K562 (cell line): ENCODE measurements at regions not wholly inside any gene's neighbourhood (a gene's known extent, or its start where the extent isn't known, plus 50 kb on each side); places are given as distances from the start of the nearest gene placed in this dataset.

Experiments
- ATAC-seq: fragments of 200-7000 bp; cut with Tn5 transposase; 3 replicates; pipeline ENCODE4 v1.9.1; 2020; ENCODE audit warnings: moderate library complexity
- BruUV-seq: library from RNA; stranded (reverse); fragments of 400-500 nt; replicated peaks from 2 replicates; lab custom pipeline; 2021; lab: Mats Ljungman, UMichigan
- CTCF ChIA-PET: fragments of 300-600 bp; formaldehyde crosslinking; extraction: SDS; loops from one replicate; lab custom pipeline; 2021; ENCODE audit warnings: low intra/inter-chr PET ratio; lab: Yijun Ruan, JAX
- POLR2A ChIA-PET: fragments of 300-600, 350-650 bp; sonication (Branson Sonifier 250); formaldehyde crosslinking; extraction: SDS; loops from one replicate; lab custom pipeline; 2021; ENCODE audit warnings: antibody characterized with exemption, inconsistent platforms; lab: Yijun Ruan, JAX
- DNase-seq, 4 experiments: peaks; one replicate each; pipeline versions ENCODE4 v3.0.0 to v3.0.0-alpha.2; 2011 to 2018; ENCODE audit warnings: low spot score in 3 of 4, mixed read lengths in 3 of 4; ENCODE audit errors: extremely low read depth in 1 of 4
- FAIRE-seq: peaks from 2 replicates; lab custom pipeline; 2011; peaks lifted over from hg19 to GRCh38; lab: Jason Lieb, UNC
- H2AFZ ChIP-seq: 2 replicates; pipeline ENCODE4 v1.6.0; 2011; ENCODE audit warnings: low read depth, low read length, control low read depth, inconsistent platforms
- H3K27ac ChIP-seq: fragments of 200-600 bp; 3 replicates; pipeline ENCODE4 v1.8.0; 2011; ENCODE audit warnings: low read depth, mild to moderate bottlenecking, control low read depth, inconsistent platforms, low read length, moderate library complexity, mixed read lengths; ENCODE audit errors: extremely low read depth
- H3K27me3 ChIP-seq, 2 experiments: fragments of 300-600 bp in 1 of 2; 2 replicates in 1 of 2; 3 replicates in 1 of 2; pipeline versions ENCODE4 v1.6.0 to v1.8.0; 2011; ENCODE audit warnings: inconsistent platforms in 2 of 2, low read length in 2 of 2, mild to moderate bottlenecking in 1 of 2, mixed read lengths in 1 of 2, moderate library complexity in 1 of 2; ENCODE audit not compliant: control insufficient read depth in 2 of 2, insufficient read depth in 2 of 2
- H3K36me3 ChIP-seq: fragments of 300-600 bp; 3 replicates; pipeline ENCODE4 v1.8.0; 2011; ENCODE audit warnings: mild to moderate bottlenecking, low read length, inconsistent platforms; ENCODE audit not compliant: control insufficient read depth, insufficient read depth
- H3K4me1 ChIP-seq, 2 experiments: fragments of 200-600 bp in 1 of 2; replicated peaks in 1 of 2; 2 replicates in 1 of 2; 3 replicates in 1 of 2; pipeline versions ENCODE4 v1.5.1 to v1.8.0; 2011; ENCODE audit warnings: inconsistent platforms in 2 of 2, low read length in 2 of 2, mild to moderate bottlenecking in 1 of 2, mixed read lengths in 1 of 2, moderate library complexity in 1 of 2; ENCODE audit not compliant: control insufficient read depth in 2 of 2, insufficient read depth in 2 of 2
- H3K4me2 ChIP-seq: 2 replicates; pipeline ENCODE4 v1.6.1; 2011; ENCODE audit warnings: low read length, control low read depth, inconsistent platforms, mixed read lengths; ENCODE audit not compliant: insufficient read depth
- H3K4me3 ChIP-seq: fragments of 200-600 bp; sonication (generic), shearing (Covaris generic); 2 replicates; pipeline ENCODE4 v1.5.1; 2016; ENCODE audit warnings: control low read depth, inconsistent platforms
- H3K79me2 ChIP-seq: fragments of 200-600 bp; 3 replicates; pipeline ENCODE4 v1.8.0; 2011; ENCODE audit warnings: low read length, inconsistent platforms; ENCODE audit not compliant: control insufficient read depth, insufficient read depth
- H3K9ac ChIP-seq, 2 experiments: 2 replicates each; pipeline versions ENCODE4 v1.6.0 to v1.6.1; 2011; ENCODE audit warnings: low read depth in 2 of 2, low read length in 2 of 2, control low read depth in 1 of 2, inconsistent platforms in 1 of 2, mild to moderate bottlenecking in 1 of 2, mixed read lengths in 1 of 2; ENCODE audit not compliant: insufficient read depth in 1 of 2
- H3K9me1 ChIP-seq: one replicate; pipeline ENCODE4 v1.6.0; 2011; ENCODE audit warnings: inconsistent platforms, mild to moderate bottlenecking, low read length, moderate library complexity; ENCODE audit not compliant: control insufficient read depth, insufficient read depth
- H3K9me3 ChIP-seq: replicated peaks from 2 replicates; pipeline ENCODE4 v1.5.1; 2011; ENCODE audit warnings: low read depth, low read length, inconsistent platforms; ENCODE audit not compliant: control insufficient read depth, insufficient read depth
- H4K20me1 ChIP-seq: replicated peaks from 2 replicates; pipeline ENCODE4 v1.6.1; 2011; ENCODE audit warnings: low read length, inconsistent platforms, mixed read lengths; ENCODE audit not compliant: control insufficient read depth, insufficient read depth
- ARID1B ChIP-seq: fragments of 450-650 bp; IDR thresholded peaks from 2 replicates; pipeline ENCODE4 v1.6.1; 2016; ENCODE audit warnings: antibody characterized with exemption, mild to moderate bottlenecking, inconsistent platforms
- ELF1 ChIP-seq: fragments of 200-800 bp; sonication (Bioruptor generic); IDR thresholded peaks from 2 replicates; pipeline ENCODE4 v1.6.1; 2016; ENCODE audit warnings: missing genetic modification characterization, missing compliant biosample characterization
- KDM2B ChIP-seq: fragments of 250-450 bp; sonication (Bioruptor Pico); IDR thresholded peaks from 2 replicates; pipeline ENCODE4 v1.8.0; 2021; ENCODE audit warnings: mild to moderate bottlenecking, moderate library complexity
- MEF2A ChIP-seq: IDR thresholded peaks from 2 replicates; pipeline ENCODE4 v1.6.1; 2011; ENCODE audit warnings: low read depth, mild to moderate bottlenecking, low read length, moderate library complexity; ENCODE audit not compliant: control insufficient read depth
- NCOA1 ChIP-seq: fragments of 450-650 bp; IDR thresholded peaks from 2 replicates; pipeline ENCODE4 v1.6.1; 2016; ENCODE audit warnings: low read depth
- STAT6 ChIP-seq: sonication (generic); formaldehyde crosslinking; IDR thresholded peaks from 2 replicates; pipeline ENCODE4 v1.8.1; 2023; ENCODE audit warnings: mild to moderate bottlenecking, missing genetic modification reagents
- ZBTB17 ChIP-seq: fragments of 450-650 bp; formaldehyde crosslinking; IDR thresholded peaks from 2 replicates; pipeline ENCODE4 v1.4.0; 2020; ENCODE audit warnings: mild to moderate bottlenecking
- in situ Hi-C: fragments of 300-500 bp; cut with MboI; formaldehyde crosslinking; loops from 4 replicates; pipeline ENCODE4 v1.15.0; 2018; ENCODE audit warnings: inconsistent platforms, mixed read lengths
- intact Hi-C: fragments of 100-400 bp; cut with micrococcal nuclease; formaldehyde crosslinking; loops from 2 replicates; pipeline ENCODE4 v1.14.2; 2022
- TF ChIP-seq, protein P1 (sequence below): sonication (generic); formaldehyde crosslinking; IDR thresholded peaks from 2 replicates; pipeline ENCODE4 v1.8.0; 2022; ENCODE audit warnings: missing genetic modification reagents, mild to moderate bottlenecking, borderline replicate concordance

DNA sequence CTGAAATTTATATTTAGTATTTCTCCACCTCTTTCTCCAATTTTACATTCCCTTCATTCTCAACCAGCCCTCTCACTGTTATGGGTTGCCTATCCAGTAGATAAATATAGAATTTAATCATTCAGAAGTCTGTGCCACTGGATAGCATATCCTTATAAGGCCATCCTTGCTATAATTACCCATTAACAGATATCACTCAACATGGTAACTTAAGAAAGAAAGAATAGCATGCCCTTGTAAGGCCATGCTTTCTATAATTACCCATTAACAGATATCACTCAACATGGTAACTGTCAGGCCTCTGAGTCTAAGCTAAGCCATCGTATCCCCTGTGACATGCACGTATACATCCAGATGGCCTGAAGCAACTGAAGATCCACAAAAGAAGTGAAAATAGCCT is 1137.4 kb upstream of the FAM98A start (continued):
- TF ChIP-seq NCOA1: no peak

DNA sequence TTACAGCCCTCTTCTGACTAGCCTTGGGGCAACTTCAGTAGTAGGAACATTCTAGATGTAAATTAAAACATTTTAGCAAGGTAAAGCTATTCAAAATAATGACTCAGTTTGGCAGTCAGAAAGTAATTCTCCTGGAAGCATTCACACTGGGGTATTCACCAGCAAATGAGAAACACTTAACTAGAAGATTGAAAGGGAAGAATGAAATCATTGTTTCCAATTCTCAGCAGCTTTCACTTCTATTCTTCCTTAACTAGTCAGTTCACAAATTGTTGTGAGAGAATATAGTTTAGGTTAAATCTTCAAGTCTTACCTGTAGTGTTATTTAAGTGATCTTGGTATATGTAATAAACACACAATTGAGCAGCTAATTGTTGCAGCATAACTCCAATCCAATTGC is 1135.6 kb upstream of the FAM98A start:
- no peaks in the 10 kb centered on the region for H3K79me2 ChIP-seq
- no peaks in the 10 kb centered on the region for H4K20me1 ChIP-seq
- no peak overlapping the region for H2AFZ ChIP-seq
- H3K4me2 ChIP-seq: no peak overlapping the region
- H3K9ac ChIP-seq: no peak overlapping the region
- no TSS peak for BruUV-seq
- no peaks in the 10 kb centered on the region for H3K4me1 ChIP-seq
- no peak overlapping the region for H3K4me3 ChIP-seq
- ATAC-seq: no peak
- no peak overlapping the region for H3K27ac ChIP-seq
- H3K9me3 ChIP-seq: 0 out of 2 replicates have a peak, but pooled peaks cover 1% of the 10 kb centered on the region
- TF ChIP-seq ARID1B (no peak), KDM2B (CRISPR knock-in tag) (no peak), STAT6 (CRISPR knock-in tag) (no peak), ZBTB17 (CRISPR knock-in tag) (no peak), ELF1 (tag) (no peak), MEF2A (no peak)
- TF ChIP-seq, protein P1, sequence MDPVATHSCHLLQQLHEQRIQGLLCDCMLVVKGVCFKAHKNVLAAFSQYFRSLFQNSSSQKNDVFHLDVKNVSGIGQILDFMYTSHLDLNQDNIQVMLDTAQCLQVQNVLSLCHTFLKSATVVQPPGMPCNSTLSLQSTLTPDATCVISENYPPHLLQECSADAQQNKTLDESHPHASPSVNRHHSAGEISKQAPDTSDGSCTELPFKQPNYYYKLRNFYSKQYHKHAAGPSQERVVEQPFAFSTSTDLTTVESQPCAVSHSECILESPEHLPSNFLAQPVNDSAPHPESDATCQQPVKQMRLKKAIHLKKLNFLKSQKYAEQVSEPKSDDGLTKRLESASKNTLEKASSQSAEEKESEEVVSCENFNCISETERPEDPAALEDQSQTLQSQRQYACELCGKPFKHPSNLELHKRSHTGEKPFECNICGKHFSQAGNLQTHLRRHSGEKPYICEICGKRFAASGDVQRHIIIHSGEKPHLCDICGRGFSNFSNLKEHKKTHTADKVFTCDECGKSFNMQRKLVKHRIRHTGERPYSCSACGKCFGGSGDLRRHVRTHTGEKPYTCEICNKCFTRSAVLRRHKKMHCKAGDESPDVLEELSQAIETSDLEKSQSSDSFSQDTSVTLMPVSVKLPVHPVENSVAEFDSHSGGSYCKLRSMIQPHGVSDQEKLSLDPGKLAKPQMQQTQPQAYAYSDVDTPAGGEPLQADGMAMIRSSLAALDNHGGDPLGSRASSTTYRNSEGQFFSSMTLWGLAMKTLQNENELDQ (CRISPR knock-in tag): no peak
- FAIRE-seq: no peak
- in situ Hi-C loops: no loop called here
- no peaks in the 10 kb centered on the region for H3K27me3 ChIP-seq
- CTCF ChIA-PET: no interaction called here
- POLR2A ChIA-PET: no interaction called here
- no peak for DNase-seq
- no peaks in the 10 kb centered on the region for H3K36me3 ChIP-seq
- intact Hi-C loops: no loop called here
- no peaks in the 10 kb centered on the region for H3K9me1 ChIP-seq
